ENCODE measurements at regions not wholly inside any gene's neighbourhood (a gene's known extent, or its start where the extent isn't known, plus 50 kb on each side); places are given as distances from the start of the nearest gene placed in this dataset.
"Not testable (repeated sequence)": the region's sequence is repeated elsewhere in the genome, so short reads cannot be mapped to it uniquely, and the experiment has no call there.

- Histone ChIP-seq H3K4me3 (ENCODE audit: low read length) (no peak overlapping the region), H3K36me3 (ENCODE audit: control insufficient read depth, insufficient read depth, low read length, severe bottlenecking) (no peaks in the 10 kb centered on the region), H3K27me3 (replicated peaks; ENCODE audit: control insufficient read depth, insufficient read depth, low read length) (peaks cover 7% of the 10 kb centered on the region), H3K9me3 (ENCODE audit: control insufficient read depth, low read length) (no peaks in the 10 kb centered on the region), H3K9ac (ENCODE audit: low read length) (no peak overlapping the region), H3K4me1 (ENCODE audit: control insufficient read depth, insufficient read depth, low read length) (peaks cover 11% of the 10 kb centered on the region)
- DNase-seq (ENCODE audit: low read depth) = no peak
These were observed 50.7 kb upstream of the EDARADD start for GRCh38 chr1:236343246-236343870.

GRCh38 chr1:236342403-236343245 lies 51.5 kb upstream of the EDARADD start:
- Histone ChIP-seq H3K27me3 (replicated peaks; ENCODE audit: control insufficient read depth, insufficient read depth, low read length) (peaks cover 7% of the 10 kb centered on the region), H3K36me3 (ENCODE audit: control insufficient read depth, insufficient read depth, low read length, severe bottlenecking) (no peaks in the 10 kb centered on the region), H3K9ac (ENCODE audit: low read length) (no peak overlapping the region), H3K4me1 (ENCODE audit: control insufficient read depth, insufficient read depth, low read length) (peaks cover 11% of the 10 kb centered on the region), H3K9me3 (ENCODE audit: control insufficient read depth, low read length) (no peaks in the 10 kb centered on the region), H3K4me3 (ENCODE audit: low read length) (no peak overlapping the region)
- DNase-seq (ENCODE audit: low read depth) = peak; percentile 15

GRCh38 chr1:236341298-236341697 lies 52.8 kb upstream of the EDARADD start:
- peaks cover 11% of the 10 kb centered on the region for H3K4me1 ChIP-seq (ENCODE audit: control insufficient read depth, insufficient read depth, low read length)
- no peak overlapping the region for H3K4me3 ChIP-seq (ENCODE audit: low read length)
- H3K9ac ChIP-seq (ENCODE audit: low read length) = no peak overlapping the region
- DNase-seq (ENCODE audit: low read depth) = no peak
- H3K27me3 ChIP-seq (replicated peaks; ENCODE audit: control insufficient read depth, insufficient read depth, low read length) = peaks cover 7% of the 10 kb centered on the region
- no peaks in the 10 kb centered on the region for H3K36me3 ChIP-seq (ENCODE audit: control insufficient read depth, insufficient read depth, low read length, severe bottlenecking)
- H3K9me3 ChIP-seq (ENCODE audit: control insufficient read depth, low read length) = no peaks in the 10 kb centered on the region

- no peak overlapping the region for H3K9ac ChIP-seq (ENCODE audit: low read length)
- peaks cover 4% of the 10 kb centered on the region for H3K4me1 ChIP-seq (ENCODE audit: control insufficient read depth, insufficient read depth, low read length)
- H3K27me3 ChIP-seq (replicated peaks; ENCODE audit: control insufficient read depth, insufficient read depth, low read length) = no peaks in the 10 kb centered on the region
These were observed 56.0 kb upstream of the EDARADD start for GRCh38 chr1:236338096-236338495.

GRCh38 chr1:236336084-236336483 lies 54.3 kb upstream of the ERO1B start:
- Histone ChIP-seq H3K36me3 (ENCODE audit: control insufficient read depth, insufficient read depth, low read length, severe bottlenecking) (no peaks in the 10 kb centered on the region), H3K9me3 (ENCODE audit: control insufficient read depth, low read length) (no peaks in the 10 kb centered on the region), H3K4me3 (ENCODE audit: low read length) (no peak overlapping the region), H3K27me3 (replicated peaks; ENCODE audit: control insufficient read depth, insufficient read depth, low read length) (peaks cover 7% of the 10 kb centered on the region), H3K9ac (ENCODE audit: low read length) (no peak overlapping the region), H3K4me1 (ENCODE audit: control insufficient read depth, insufficient read depth, low read length) (no peaks in the 10 kb centered on the region)
- no peak for DNase-seq (ENCODE audit: low read depth)

More at GRCh38 chr1:236338096-236338495, 56.0 kb upstream of the EDARADD start:
- Histone ChIP-seq H3K4me3 (ENCODE audit: low read length) (no peak overlapping the region), H3K9me3 (ENCODE audit: control insufficient read depth, low read length) (no peaks in the 10 kb centered on the region), H3K36me3 (ENCODE audit: control insufficient read depth, insufficient read depth, low read length, severe bottlenecking) (no peaks in the 10 kb centered on the region)
- peak; percentile 16 for DNase-seq (ENCODE audit: low read depth)

GRCh38 chr1:236335633-236336032 lies 53.9 kb upstream of the ERO1B start:
- not testable (repeated sequence) for H3K9me3 ChIP-seq (ENCODE audit: control insufficient read depth, low read length); DNase-seq (ENCODE audit: low read depth); H3K4me1 ChIP-seq (ENCODE audit: control insufficient read depth, insufficient read depth, low read length); H3K36me3 ChIP-seq (ENCODE audit: control insufficient read depth, insufficient read depth, low read length, severe bottlenecking); H3K9ac ChIP-seq (ENCODE audit: low read length); H3K27me3 ChIP-seq (replicated peaks; ENCODE audit: control insufficient read depth, insufficient read depth, low read length); H3K4me3 ChIP-seq (ENCODE audit: low read length)

- DNase-seq (ENCODE audit: low read depth) = no peak
- no peaks in the 10 kb centered on the region for H3K36me3 ChIP-seq (ENCODE audit: control insufficient read depth, insufficient read depth, low read length, severe bottlenecking)
These were observed 53.3 kb upstream of the ERO1B start for GRCh38 chr1:236334893-236335545.

GRCh38 chr1:236332092-236332758 lies 50.5 kb upstream of the ERO1B start:
- no peaks in the 10 kb centered on the region for H3K9me3 ChIP-seq (ENCODE audit: control insufficient read depth, low read length)
- H3K36me3 ChIP-seq (ENCODE audit: control insufficient read depth, insufficient read depth, low read length, severe bottlenecking) = no peaks in the 10 kb centered on the region
- DNase-seq (ENCODE audit: low read depth) = no peak
- no peak overlapping the region for H3K9ac ChIP-seq (ENCODE audit: low read length)
- H3K4me3 ChIP-seq (ENCODE audit: low read length) = no peak overlapping the region
- no peaks in the 10 kb centered on the region for H3K4me1 ChIP-seq (ENCODE audit: control insufficient read depth, insufficient read depth, low read length)
- H3K27me3 ChIP-seq (replicated peaks; ENCODE audit: control insufficient read depth, insufficient read depth, low read length) = peaks cover 7% of the 10 kb centered on the region

More at GRCh38 chr1:236334893-236335545, 53.3 kb upstream of the ERO1B start:
- H3K9me3 ChIP-seq (ENCODE audit: control insufficient read depth, low read length) = no peaks in the 10 kb centered on the region
- H3K9ac ChIP-seq (ENCODE audit: low read length) = no peak overlapping the region
- H3K27me3 ChIP-seq (replicated peaks; ENCODE audit: control insufficient read depth, insufficient read depth, low read length) = peaks cover 7% of the 10 kb centered on the region
- H3K4me3 ChIP-seq (ENCODE audit: low read length) = no peak overlapping the region
- no peaks in the 10 kb centered on the region for H3K4me1 ChIP-seq (ENCODE audit: control insufficient read depth, insufficient read depth, low read length)
